Stimulated activated naive CD8-positive, alpha-beta T cell treated with anti-CD3 and anti-CD28 coated beads, Interleukin-15, amount 100 ng/mL, for 72 hours (primary cell): ENCODE measurements at regions not wholly inside any gene's neighbourhood (a gene's known extent, or its start where the extent isn't known, plus 50 kb on each side); places are given as distances from the start of the nearest gene placed in this dataset.

Experiments used
- ATAC-seq: fragments of 150-1000 bp; cut with Tn5 transposase; 2 replicates; pipeline ENCODE4 v1.10.0; 2021; ENCODE audit warnings: mild to moderate bottlenecking, moderate library complexity
- DNase-seq, 2 donors: peaks; one replicate each; pipeline ENCODE4 v3.0.0; 2021 to 2022
- H3K27ac Mint-ChIP-seq, 2 donors: one replicate each; pipeline ENCODE4 v1.8.0; 2022; ENCODE audit warnings: mild to moderate bottlenecking in 2 of 2, mixed read lengths in 2 of 2, moderate library complexity in 2 of 2
- H3K27me3 Mint-ChIP-seq: one replicate; pipeline ENCODE4 v1.8.0; 2022; ENCODE audit warnings: mixed read lengths
- H3K4me1 Mint-ChIP-seq: one replicate; pipeline ENCODE4 v1.8.0; 2022; ENCODE audit warnings: mild to moderate bottlenecking, mixed read lengths
- H3K4me3 Mint-ChIP-seq, 2 donors: one replicate each; pipeline ENCODE4 v1.8.0; 2022; ENCODE audit warnings: mild to moderate bottlenecking in 2 of 2, mixed read lengths in 2 of 2, moderate library complexity in 1 of 2
- H3K9me3 Mint-ChIP-seq, 2 donors: one replicate each; pipeline ENCODE4 v1.8.0; 2022; ENCODE audit warnings: mixed read lengths in 2 of 2

DNA sequence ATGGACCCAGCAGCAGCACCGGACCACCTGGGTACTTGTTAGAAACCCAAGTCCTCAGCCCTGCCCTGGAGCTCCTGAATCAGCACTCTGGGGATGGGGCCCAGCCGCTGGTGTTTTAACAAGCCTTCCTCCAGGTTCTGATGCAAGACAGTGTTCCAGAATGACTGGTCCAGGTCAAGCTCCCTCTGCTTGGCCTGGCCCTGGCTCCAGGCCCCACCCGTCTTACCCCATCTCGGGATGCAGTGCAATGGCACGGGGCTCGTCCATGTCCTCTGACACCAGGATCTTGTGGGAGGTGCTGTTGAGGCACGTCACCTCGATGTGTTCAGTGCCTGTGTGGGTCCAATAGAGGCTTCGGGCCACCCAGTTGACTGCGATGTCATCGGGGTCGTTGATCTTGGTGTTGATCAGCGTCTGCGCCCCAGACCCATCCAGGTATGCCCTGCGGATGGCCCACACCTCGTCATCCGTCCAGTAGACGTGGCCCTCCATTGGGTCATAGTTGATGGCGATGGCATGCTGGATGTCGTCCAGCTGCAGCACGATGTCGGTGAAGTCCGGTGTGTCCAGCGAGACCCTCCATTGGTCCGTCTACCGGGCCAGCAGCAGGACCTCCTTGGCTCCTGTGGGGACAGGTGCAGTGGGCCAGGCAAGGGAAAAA lies 140.3 kb downstream of the CRYBB2 start:
- no peak overlapping the region for H3K27ac Mint-ChIP-seq
- peaks cover 23% of the 10 kb centered on the region for H3K4me1 Mint-ChIP-seq
- no peaks in the 10 kb centered on the region for H3K27me3 Mint-ChIP-seq
- H3K9me3 Mint-ChIP-seq = no peaks in the 10 kb centered on the region
- H3K4me3 Mint-ChIP-seq = no peak overlapping the region
- ATAC-seq (no peak), DNase-seq (no peak)

DNA sequence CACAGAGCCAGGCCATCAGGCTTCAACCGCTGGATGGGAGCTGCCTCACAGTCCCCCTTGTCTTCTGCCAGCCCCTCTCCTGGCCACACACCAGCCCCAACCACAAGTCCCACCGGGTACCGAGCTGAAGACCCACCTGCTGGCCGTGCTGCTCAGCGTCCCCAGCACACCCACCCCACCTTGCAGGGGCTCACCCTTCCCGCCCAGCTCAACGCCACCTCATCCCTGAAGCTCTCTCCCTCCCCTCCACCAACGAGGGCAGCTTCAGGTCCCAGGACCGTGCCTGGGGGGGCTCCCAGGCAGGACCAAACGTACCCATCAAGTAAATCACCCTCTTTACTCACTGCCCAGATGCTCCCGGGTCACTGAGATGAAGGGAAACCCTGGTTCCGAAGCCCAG lies 141.0 kb downstream of the CRYBB2 start:
- H3K27ac Mint-ChIP-seq = peak overlapping the region in 1 of 2 donors; percentile 48
- H3K9me3 Mint-ChIP-seq = no peaks in the 10 kb centered on the region
- no peaks in the 10 kb centered on the region for H3K27me3 Mint-ChIP-seq

GRCh38 chr22:25360891-25361645 lies 141.6 kb downstream of the CRYBB2 start:
- H3K27me3 Mint-ChIP-seq = no peaks in the 10 kb centered on the region
- DNase-seq = no peak
- H3K4me1 Mint-ChIP-seq = peaks cover 29% of the 10 kb centered on the region
- no peaks in the 10 kb centered on the region for H3K9me3 Mint-ChIP-seq
- no peak overlapping the region for H3K4me3 Mint-ChIP-seq
- ATAC-seq = no peak
- H3K27ac Mint-ChIP-seq = no peak overlapping the region

More for the DNA sequence above, 141.0 kb downstream of the CRYBB2 start:
- DNase-seq (no peak), ATAC-seq (no peak)
- Mint-ChIP-seq H3K4me1 (peaks cover 28% of the 10 kb centered on the region), H3K4me3 (no peak overlapping the region)

- ATAC-seq (peak; percentile 38), DNase-seq (no peak)
- Mint-ChIP-seq H3K9me3 (no peaks in the 10 kb centered on the region), H3K27ac (no peak overlapping the region), H3K4me1 (peaks cover 29% of the 10 kb centered on the region), H3K4me3 (no peak overlapping the region), H3K27me3 (no peaks in the 10 kb centered on the region)
Observed at GRCh38 chr22:25361899-25362214, 142.4 kb downstream of the CRYBB2 start.

GRCh38 chr22:25362215-25362882 lies 142.9 kb downstream of the CRYBB2 start:
- peaks cover 29% of the 10 kb centered on the region for H3K4me1 Mint-ChIP-seq
- H3K4me3 Mint-ChIP-seq = no peak overlapping the region
- no peaks in the 10 kb centered on the region for H3K9me3 Mint-ChIP-seq
- H3K27me3 Mint-ChIP-seq = no peaks in the 10 kb centered on the region
- H3K27ac Mint-ChIP-seq = peak overlapping the region in 1 of 2 donors; percentile 79
- DNase-seq (peak; percentile 68 to 69), ATAC-seq (peak; percentile 81)

DNA sequence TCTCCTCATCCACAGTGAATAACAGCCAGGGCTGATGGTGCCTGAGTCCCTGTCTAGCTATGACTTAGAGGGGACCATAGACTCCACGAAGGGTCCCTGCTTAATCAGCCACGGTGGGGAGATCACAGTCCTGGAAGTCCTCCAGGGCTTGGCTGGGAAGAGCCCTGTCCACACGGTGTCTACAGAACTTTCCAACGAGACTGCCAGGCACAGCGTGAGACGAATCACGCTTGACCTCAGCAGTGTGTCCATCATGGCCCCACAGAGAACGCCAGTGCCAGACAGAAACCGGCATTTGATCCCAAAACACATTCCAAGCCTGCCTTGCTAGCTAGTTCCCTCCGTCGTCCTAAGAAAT lies 143.4 kb downstream of the CRYBB2 start:
- H3K4me3 Mint-ChIP-seq = no peak overlapping the region
- peaks cover 29% of the 10 kb centered on the region for H3K4me1 Mint-ChIP-seq
- H3K9me3 Mint-ChIP-seq = no peaks in the 10 kb centered on the region
- H3K27me3 Mint-ChIP-seq = no peaks in the 10 kb centered on the region
- DNase-seq = no peak
- H3K27ac Mint-ChIP-seq = no peak overlapping the region
- no peak for ATAC-seq

GRCh38 chr22:25363474-25363873 lies 144.0 kb downstream of the CRYBB2 start:
- ATAC-seq = no peak
- H3K4me1 Mint-ChIP-seq = peaks cover 29% of the 10 kb centered on the region
- H3K4me3 Mint-ChIP-seq = no peak overlapping the region
- no peaks in the 10 kb centered on the region for H3K27me3 Mint-ChIP-seq
- peak overlapping the region in 1 of 2 donors; percentile 19 for H3K27ac Mint-ChIP-seq
- H3K9me3 Mint-ChIP-seq = no peaks in the 10 kb centered on the region
- DNase-seq = no peak

DNA sequence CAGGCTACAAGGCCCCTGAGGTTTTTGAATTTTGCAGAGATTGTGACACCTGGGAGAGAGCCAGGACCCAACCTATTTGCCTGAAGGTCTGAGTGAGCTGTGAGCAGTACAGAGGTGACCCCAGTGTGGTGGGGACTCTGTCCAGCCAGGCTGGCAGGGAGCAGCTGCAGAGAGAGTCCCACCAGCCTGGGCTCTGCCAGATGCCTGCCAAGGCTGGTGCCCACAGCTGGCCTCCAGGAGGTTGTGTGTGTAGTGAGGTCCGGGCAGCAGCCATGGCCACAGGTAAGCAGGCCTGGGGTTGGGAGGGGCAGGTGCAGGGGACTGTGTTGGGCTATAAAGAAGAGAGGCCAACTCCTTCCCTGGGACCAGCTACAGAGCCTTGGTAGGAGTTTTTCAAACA lies 144.8 kb downstream of the CRYBB2 start:
- no peaks in the 10 kb centered on the region for H3K9me3 Mint-ChIP-seq
- peaks cover 29% of the 10 kb centered on the region for H3K4me1 Mint-ChIP-seq
- ATAC-seq (no peak), DNase-seq (no peak)
- H3K27ac Mint-ChIP-seq = peak overlapping the region; percentile 50 to 91
- no peak overlapping the region for H3K4me3 Mint-ChIP-seq
- H3K27me3 Mint-ChIP-seq = no peaks in the 10 kb centered on the region

DNA sequence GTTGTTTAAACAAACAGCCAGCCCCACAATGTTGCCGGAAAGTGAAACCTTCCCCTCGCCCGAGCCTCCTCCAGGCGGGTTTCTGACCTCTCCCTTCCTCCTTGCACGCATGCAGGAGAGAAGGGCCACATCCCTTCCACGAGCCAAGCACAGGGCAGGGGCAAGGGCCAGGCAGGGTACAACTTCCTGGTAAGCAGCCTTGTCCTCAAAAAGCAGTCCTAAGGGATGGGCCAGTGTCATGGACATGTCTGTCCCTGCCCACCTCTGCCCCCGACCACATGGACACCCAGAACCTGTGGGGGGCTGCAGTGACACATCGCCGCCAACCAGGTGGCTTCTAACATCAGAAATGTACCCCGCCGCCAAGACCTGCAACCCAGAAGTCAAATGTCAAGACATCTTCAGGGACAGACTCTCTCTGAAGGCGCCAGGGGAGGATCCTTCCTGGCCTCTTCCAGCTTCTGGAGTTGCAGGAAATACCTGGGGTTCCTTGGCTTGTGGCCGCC lies 145.3 kb downstream of the CRYBB2 start:
- no peaks in the 10 kb centered on the region for H3K9me3 Mint-ChIP-seq
- no peak overlapping the region for H3K4me3 Mint-ChIP-seq
- H3K27me3 Mint-ChIP-seq = no peaks in the 10 kb centered on the region
- H3K27ac Mint-ChIP-seq = no peak overlapping the region
- DNase-seq (no peak), ATAC-seq (no peak)
- peaks cover 29% of the 10 kb centered on the region for H3K4me1 Mint-ChIP-seq

DNA sequence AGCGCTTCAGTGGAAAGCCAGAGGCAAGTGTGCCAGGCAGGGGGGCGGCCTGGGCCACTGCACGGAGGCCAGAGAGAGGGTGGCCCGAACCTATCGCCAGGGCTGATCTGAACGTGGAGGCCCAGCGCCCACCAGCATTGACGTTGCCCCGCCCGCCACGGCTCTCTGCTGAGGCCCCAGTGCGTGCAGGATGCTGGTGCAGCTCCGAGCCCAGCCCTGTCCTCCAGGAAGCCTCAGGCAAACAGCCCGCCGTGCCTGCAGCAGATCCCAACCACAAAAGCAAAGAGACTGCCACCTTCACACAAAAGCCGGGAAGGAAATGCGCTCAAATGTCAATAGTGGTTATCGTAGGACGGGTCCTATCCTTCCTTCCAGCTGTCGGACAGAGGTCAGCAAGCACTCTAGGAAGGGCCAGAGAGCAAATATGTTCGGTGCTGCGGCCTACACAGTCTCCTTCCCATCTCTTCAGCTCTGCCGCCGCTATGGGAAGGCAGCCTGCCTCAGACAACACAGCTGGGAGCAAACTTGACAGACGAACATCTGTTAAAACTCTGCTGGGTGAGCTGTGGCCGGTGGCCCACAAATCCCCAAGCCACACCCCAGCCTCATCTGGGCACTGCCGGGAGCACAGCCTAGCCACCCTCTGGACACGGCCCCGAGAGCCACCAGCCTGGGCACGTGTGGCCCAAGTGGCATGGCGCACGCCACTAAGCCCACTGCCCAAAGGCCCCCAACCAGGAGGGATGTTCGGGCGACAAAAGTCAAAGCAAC lies 146.2 kb downstream of the CRYBB2 start:
- H3K9me3 Mint-ChIP-seq = no peaks in the 10 kb centered on the region
- H3K27ac Mint-ChIP-seq = peak overlapping the region in 1 of 2 donors; percentile 88
- H3K27me3 Mint-ChIP-seq = no peaks in the 10 kb centered on the region
- peaks cover 29% of the 10 kb centered on the region for H3K4me1 Mint-ChIP-seq
- DNase-seq (no peak), ATAC-seq (no peak)
- H3K4me3 Mint-ChIP-seq = no peak overlapping the region

DNA sequence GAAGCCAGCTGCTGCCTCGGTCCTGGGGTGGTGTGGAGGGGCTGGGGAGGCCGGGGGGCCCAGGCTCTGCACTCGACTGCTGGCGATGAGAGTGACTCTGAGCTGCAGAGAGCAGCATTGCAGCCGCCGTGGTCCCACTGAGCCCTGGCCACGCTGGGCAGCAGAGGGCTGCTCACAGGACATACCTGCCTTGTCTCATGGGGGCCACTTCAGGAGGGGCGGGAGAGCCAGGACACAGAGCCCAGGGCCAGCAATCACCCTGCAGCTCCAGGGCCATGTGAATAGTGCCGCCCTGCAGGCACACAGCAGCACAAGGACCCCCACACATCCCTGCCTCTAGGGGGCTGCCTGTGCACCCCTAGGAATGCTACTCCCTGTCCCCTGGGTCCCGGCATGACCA lies 147.0 kb downstream of the CRYBB2 start:
- ATAC-seq = no peak
- no peaks in the 10 kb centered on the region for H3K9me3 Mint-ChIP-seq
- DNase-seq = no peak
- H3K27me3 Mint-ChIP-seq = no peaks in the 10 kb centered on the region
- H3K4me1 Mint-ChIP-seq = peaks cover 29% of the 10 kb centered on the region
- H3K4me3 Mint-ChIP-seq = no peak overlapping the region
- H3K27ac Mint-ChIP-seq = no peak overlapping the region

DNA sequence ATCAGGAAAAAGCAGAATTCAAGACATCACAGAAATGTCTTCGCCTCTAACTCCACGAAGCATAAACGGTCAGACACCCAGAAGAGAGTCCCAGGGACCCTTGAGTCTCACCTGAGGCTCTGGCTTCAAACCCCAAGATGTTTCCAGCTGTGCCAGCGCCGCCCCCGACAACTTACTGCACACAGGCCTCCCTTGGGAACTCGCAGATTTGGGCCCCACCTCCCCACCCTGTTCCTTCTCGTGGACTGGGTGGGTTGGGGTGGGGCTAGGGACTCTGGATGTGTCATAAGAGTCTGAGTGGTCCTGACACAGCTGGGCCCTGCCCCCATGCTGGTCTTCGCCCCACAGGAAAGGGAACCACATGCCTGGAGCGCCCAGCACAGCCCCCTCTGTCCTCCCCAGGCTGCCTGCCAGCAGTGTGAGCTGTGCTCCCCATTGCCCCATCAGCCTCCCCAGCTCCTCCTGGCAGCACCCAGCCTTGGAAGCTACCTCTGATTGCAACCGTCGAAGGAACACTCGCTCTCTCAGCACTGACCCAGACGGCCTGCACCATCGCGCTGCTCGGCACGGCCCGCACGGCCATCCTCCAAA lies 147.5 kb downstream of the CRYBB2 start:
- ATAC-seq = no peak
- Mint-ChIP-seq H3K4me1 (peaks cover 28% of the 10 kb centered on the region), H3K27ac (peak overlapping the region; percentile 4 to 27), H3K4me3 (no peak overlapping the region), H3K9me3 (no peaks in the 10 kb centered on the region), H3K27me3 (no peaks in the 10 kb centered on the region)
- no peak for DNase-seq

DNA sequence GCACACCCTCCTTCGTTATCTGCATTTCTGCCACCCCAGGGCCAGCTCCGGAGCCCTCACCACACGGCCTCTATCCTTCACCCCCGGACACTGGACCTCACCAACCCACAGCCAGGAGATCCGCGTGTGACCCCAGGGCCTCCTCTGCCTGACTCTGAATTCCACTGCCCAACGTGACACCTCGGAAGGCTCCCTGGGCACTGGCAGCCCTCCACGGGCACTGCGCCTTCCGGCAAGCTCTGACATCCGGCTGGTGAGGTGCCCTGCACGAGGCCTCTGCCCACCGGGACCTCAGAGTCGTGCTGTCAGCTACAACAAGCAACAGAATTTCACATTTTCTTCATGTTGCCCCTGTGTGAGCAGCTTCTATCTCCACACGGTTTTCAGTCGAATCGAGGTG lies 148.3 kb downstream of the CRYBB2 start:
- H3K4me3 Mint-ChIP-seq = peak overlapping the region in 1 of 2 donors; percentile 12
- H3K4me1 Mint-ChIP-seq = peaks cover 20% of the 10 kb centered on the region
- ATAC-seq = no peak
- H3K9me3 Mint-ChIP-seq = no peaks in the 10 kb centered on the region
- peak overlapping the region in 1 of 2 donors; percentile 60 for H3K27ac Mint-ChIP-seq
- DNase-seq = no peak
- H3K27me3 Mint-ChIP-seq = no peaks in the 10 kb centered on the region

GRCh38 chr22:25368271-25368670 lies 148.8 kb downstream of the CRYBB2 start:
- Mint-ChIP-seq H3K27me3 (no peaks in the 10 kb centered on the region), H3K9me3 (no peaks in the 10 kb centered on the region), H3K27ac (peak overlapping the region; percentile 2 to 60), H3K4me1 (peaks cover 17% of the 10 kb centered on the region), H3K4me3 (no peak overlapping the region)
- DNase-seq (no peak), ATAC-seq (no peak)

DNA sequence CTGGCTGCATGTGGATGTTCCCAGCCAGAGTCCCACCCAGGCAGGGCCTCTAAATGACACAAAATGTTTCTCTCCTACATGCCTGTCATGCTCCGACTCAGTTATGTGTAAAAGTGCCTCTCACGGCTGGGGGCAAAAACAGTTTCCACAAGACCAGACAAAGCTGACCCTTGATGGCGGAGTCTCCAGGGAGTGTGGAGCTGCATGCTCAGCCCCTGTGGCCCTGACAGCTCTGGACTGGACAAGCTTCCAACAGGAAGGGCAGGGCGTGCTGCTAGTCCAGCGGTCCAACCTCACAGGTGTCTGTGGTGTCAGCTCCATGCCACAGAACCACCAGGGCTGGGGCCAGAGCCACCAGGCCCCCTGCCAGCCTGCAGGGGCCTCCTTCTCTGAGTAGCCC lies 149.6 kb downstream of the CRYBB2 start:
- no peak overlapping the region for H3K27ac Mint-ChIP-seq
- no peak for ATAC-seq

More for the DNA sequence above, 149.6 kb downstream of the CRYBB2 start:
- H3K4me3 Mint-ChIP-seq = no peak overlapping the region
- DNase-seq = no peak
- no peaks in the 10 kb centered on the region for H3K9me3 Mint-ChIP-seq
- H3K4me1 Mint-ChIP-seq = peaks cover 19% of the 10 kb centered on the region
- no peaks in the 10 kb centered on the region for H3K27me3 Mint-ChIP-seq
